Tibial nerve (tissue), 4 donors: ENCODE measurements at regions not wholly inside any gene's neighbourhood (a gene's known extent, or its start where the extent isn't known, plus 50 kb on each side); places are given as distances from the start of the nearest gene placed in this dataset.

ENCODE experiments used
- DNase-seq, 2 donors: peaks; one replicate each; pipeline ENCODE4 v3.0.0-alpha.2; 2019; ENCODE audit warnings: low spot score in 2 of 2
- H3K27ac ChIP-seq, 4 donors: fragments of 200-600 bp; sonication (generic) in 3 of 4; one replicate each; pipeline ENCODE4 v1.5.1; 2017 to 2019; ENCODE audit warnings: mild to moderate bottlenecking in 1 of 4
- H3K27me3 ChIP-seq, 2 donors: fragments of 200-600 bp; sonication (generic) in 1 of 2; one replicate each; pipeline versions ENCODE4 v1.5.1 to v1.6.0; 2017 to 2019
- H3K36me3 ChIP-seq, 3 donors: fragments of 200-600 bp; sonication (generic); one replicate each; pipeline ENCODE4 v1.5.1; 2018 to 2019
- H3K4me1 ChIP-seq, 4 donors: fragments of 200-600 bp; sonication (generic) in 3 of 4; one replicate each; pipeline ENCODE4 v1.5.1; 2017 to 2019
- H3K4me3 ChIP-seq, 4 donors: fragments of 200-600 bp; sonication (generic) in 3 of 4; one replicate each; pipeline ENCODE4 v1.5.1; 2017 to 2019; ENCODE audit warnings: mild to moderate bottlenecking in 1 of 4, moderate library complexity in 1 of 4
- H3K9me3 ChIP-seq, 4 donors: fragments of 200-600 bp; sonication (generic) in 3 of 4; one replicate each; pipeline ENCODE4 v1.5.1; 2017 to 2019
- EP300 ChIP-seq, 2 donors: sonication (generic); formaldehyde crosslinking; IDR thresholded peaks; one replicate each; pipeline ENCODE4 v1.6.1; 2017; ENCODE audit warnings: antibody characterized with exemption in 2 of 2, mild to moderate bottlenecking in 1 of 2
- POLR2A ChIP-seq, 2 donors: fragments of 450-650 bp; IDR thresholded peaks; one replicate each; pipeline ENCODE4 v1.6.1; 2017; ENCODE audit warnings: antibody characterized with exemption in 2 of 2, mild to moderate bottlenecking in 2 of 2, moderate library complexity in 2 of 2
- WGBS, 2 donors: methylation state at CpG; one replicate each; pipeline ENCODE4 v1.1.5; 2018; 5-methylcytosine and 5-hydroxymethylcytosine counted together
- TF ChIP-seq, protein P1 (sequence below), 5 experiments: fragments of 200-600 bp in 3 of 5; fragments of 450-650 bp in 2 of 5; sonication (generic) in 3 of 5; IDR thresholded peaks; one replicate each; pipeline ENCODE4 v1.5.1; 2016 to 2019; ENCODE audit warnings: antibody characterized with exemption in 5 of 5, mild to moderate bottlenecking in 3 of 5, moderate library complexity in 2 of 5

DNA sequence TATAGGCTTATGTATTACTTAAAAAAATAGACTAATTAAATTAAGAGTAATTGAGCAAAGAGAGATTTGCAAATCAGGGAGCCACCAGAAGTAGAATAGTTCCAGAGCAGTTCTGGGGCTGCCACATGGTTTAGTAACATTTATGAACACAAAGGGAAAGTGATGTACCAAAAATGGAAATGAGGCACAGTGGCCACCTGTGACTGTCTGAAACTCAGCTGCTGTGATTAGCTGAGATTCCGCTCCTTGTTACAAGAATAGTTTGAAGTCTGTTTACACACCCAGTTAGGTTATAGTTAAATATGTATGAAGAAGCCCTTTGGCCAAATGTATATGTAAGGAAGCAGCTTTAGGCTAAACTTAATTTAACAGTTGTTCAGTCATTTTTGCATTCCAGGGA is 901.5 kb upstream of the CHORDC1 start:
- H3K36me3 ChIP-seq, result no peaks in the 10 kb centered on the region
- no peak for DNase-seq
- 96 to 100% methylated on average over 1 of the region's 1 CpG for WGBS, 2 donors
- no peaks in the 10 kb centered on the region for H3K27me3 ChIP-seq
- no peaks in the 10 kb centered on the region for H3K9me3 ChIP-seq
- H3K4me3 ChIP-seq, result no peak overlapping the region
- no peak overlapping the region for H3K27ac ChIP-seq
- TF ChIP-seq EP300 (IDR thresholded peaks at IDR 0.05) (no peak), POLR2A (IDR thresholded peaks at IDR 0.05) (no peak)
- TF ChIP-seq, protein P1, sequence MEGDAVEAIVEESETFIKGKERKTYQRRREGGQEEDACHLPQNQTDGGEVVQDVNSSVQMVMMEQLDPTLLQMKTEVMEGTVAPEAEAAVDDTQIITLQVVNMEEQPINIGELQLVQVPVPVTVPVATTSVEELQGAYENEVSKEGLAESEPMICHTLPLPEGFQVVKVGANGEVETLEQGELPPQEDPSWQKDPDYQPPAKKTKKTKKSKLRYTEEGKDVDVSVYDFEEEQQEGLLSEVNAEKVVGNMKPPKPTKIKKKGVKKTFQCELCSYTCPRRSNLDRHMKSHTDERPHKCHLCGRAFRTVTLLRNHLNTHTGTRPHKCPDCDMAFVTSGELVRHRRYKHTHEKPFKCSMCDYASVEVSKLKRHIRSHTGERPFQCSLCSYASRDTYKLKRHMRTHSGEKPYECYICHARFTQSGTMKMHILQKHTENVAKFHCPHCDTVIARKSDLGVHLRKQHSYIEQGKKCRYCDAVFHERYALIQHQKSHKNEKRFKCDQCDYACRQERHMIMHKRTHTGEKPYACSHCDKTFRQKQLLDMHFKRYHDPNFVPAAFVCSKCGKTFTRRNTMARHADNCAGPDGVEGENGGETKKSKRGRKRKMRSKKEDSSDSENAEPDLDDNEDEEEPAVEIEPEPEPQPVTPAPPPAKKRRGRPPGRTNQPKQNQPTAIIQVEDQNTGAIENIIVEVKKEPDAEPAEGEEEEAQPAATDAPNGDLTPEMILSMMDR (IDR thresholded peaks at IDR 0.05), result no peak
- no peaks in the 10 kb centered on the region for H3K4me1 ChIP-seq

DNA sequence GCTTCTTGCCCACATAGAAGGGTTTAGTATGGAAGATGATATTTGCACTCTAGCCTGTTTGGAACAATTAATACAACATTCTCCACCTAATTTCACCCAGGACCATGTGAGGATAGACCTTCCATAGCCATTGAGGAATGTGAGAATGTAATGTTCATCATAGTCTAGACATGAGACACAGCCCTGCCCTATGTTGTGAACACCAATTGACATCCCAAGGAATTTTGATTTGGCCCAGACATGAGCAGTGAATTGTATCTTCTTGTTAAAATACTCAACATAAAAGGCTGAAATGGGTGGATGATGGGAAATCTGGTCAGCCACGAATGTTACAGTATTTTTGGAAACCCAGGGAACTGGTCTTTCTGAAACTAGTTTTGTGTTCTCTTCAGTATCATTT is 892.3 kb upstream of the CHORDC1 start:
- Histone ChIP-seq H3K9me3 (no peaks in the 10 kb centered on the region), H3K36me3 (no peaks in the 10 kb centered on the region), H3K27me3 (no peaks in the 10 kb centered on the region), H3K27ac (no peak overlapping the region), H3K4me3 (no peak overlapping the region), H3K4me1 (no peaks in the 10 kb centered on the region)
- DNase-seq, result no peak
- no peak for TF ChIP-seq POLR2A (IDR thresholded peaks at IDR 0.05)
- no peak for TF ChIP-seq EP300 (IDR thresholded peaks at IDR 0.05)
- 68 to 72% methylated on average over 1 of the region's 1 CpG for WGBS, 2 donors

DNA sequence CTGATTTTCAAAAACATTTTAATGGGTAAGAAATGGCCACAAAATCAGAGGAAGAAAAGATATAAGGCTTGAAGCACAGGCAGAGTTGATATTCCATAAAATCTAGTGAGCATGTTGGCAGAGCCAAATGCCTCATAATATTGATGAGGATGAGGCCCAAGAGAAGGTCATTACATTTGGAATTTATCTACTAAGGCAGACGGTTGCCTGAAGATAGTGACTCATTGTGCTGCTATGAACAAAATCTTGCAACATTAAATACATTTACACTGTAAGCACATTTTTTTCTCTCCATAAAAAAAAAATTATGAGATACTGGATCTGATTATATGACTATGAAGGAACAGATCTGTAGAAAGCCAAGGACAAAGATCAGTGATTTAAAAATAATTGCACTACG is 881.4 kb upstream of the CHORDC1 start:
- H3K27me3 ChIP-seq, result no peaks in the 10 kb centered on the region
- 23 to 26% methylated on average over 2 of the region's 2 CpGs for WGBS, 2 donors
- TF ChIP-seq, protein P1 (IDR thresholded peaks at IDR 0.05), result no peak
- TF ChIP-seq POLR2A (IDR thresholded peaks at IDR 0.05) (no peak), EP300 (IDR thresholded peaks at IDR 0.05) (no peak)
- H3K27ac ChIP-seq, result no peak overlapping the region
- H3K4me1 ChIP-seq, result no peaks in the 10 kb centered on the region
- DNase-seq, result no peak
- no peaks in the 10 kb centered on the region for H3K36me3 ChIP-seq
- H3K4me3 ChIP-seq, result no peak overlapping the region
- no peaks in the 10 kb centered on the region for H3K9me3 ChIP-seq

DNA sequence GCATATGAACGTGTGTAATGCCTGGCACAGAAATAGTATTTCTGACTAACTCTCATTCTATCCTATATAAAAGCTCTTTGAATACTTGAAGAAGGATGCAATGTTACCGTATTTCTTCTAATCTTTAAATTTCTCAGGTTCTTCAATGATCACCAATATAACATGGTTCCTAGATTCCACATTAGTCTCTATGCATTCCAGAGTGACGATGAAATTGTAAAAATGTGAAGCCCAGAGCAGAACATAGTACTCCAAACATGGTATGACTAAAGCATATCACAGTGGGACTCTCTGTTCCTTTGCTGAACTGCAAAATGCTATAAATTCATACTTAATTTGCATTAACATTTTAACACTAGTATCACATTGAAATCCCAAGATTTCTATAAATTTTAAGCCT is 877.6 kb upstream of the CHORDC1 start:
- Histone ChIP-seq H3K4me1 (no peaks in the 10 kb centered on the region), H3K27me3 (no peaks in the 10 kb centered on the region), H3K27ac (no peak overlapping the region), H3K36me3 (no peaks in the 10 kb centered on the region), H3K4me3 (no peak overlapping the region), H3K9me3 (no peaks in the 10 kb centered on the region)
- TF ChIP-seq, protein P1 (IDR thresholded peaks at IDR 0.05), result no peak
- DNase-seq, result no peak
- 48 to 55% methylated on average over 3 of the region's 3 CpGs for WGBS, 2 donors

DNA sequence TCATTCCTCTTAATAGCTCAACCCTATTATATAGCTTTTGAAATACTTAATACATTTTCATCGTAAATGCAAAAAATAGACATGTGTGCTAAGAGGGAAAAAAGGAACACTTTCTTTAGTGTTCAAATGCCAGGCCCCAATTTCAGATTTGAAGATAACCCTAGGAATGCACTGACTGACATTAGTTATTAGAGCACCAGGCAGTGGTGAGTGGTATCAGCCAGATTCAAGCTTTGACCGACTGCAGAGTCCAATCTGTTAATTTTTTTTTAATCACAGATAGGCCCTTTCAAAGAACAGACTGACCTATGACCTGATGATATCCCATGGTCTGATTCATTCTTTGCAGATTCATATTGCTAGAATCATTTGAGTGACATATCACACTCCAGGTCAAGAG is 874.2 kb upstream of the CHORDC1 start:
- Histone ChIP-seq H3K36me3 (no peaks in the 10 kb centered on the region), H3K27ac (no peak overlapping the region), H3K4me1 (no peaks in the 10 kb centered on the region), H3K27me3 (no peaks in the 10 kb centered on the region), H3K4me3 (no peak overlapping the region), H3K9me3 (no peaks in the 10 kb centered on the region)
- TF ChIP-seq POLR2A (IDR thresholded peaks at IDR 0.05), result no peak
- TF ChIP-seq, protein P1 (IDR thresholded peaks at IDR 0.05), result no peak
- no peak for TF ChIP-seq EP300 (IDR thresholded peaks at IDR 0.05)
- no peak for DNase-seq
- WGBS, 2 donors, result 35 to 41% methylated on average over 2 of the region's 2 CpGs

DNA sequence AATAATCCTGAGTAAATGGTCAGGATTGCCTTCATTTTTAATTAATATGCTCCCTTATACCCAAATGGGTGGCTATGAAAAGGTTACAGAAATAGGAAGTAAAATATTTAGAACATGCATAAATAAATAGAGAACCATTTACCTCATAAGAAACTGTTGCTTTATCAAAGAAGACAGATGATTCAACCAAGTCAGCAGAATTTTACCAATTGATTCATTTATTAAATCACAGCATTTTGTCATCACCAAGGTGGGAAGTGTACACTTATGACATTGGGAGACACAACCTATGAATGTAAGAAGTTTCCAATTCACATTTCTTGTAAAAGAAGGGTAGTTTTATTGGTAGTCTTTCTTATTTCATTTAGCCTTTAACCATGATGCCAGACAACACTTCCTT is 870.3 kb upstream of the CHORDC1 start:
- Histone ChIP-seq H3K4me1 (no peaks in the 10 kb centered on the region), H3K9me3 (no peaks in the 10 kb centered on the region), H3K27ac (no peak overlapping the region), H3K36me3 (no peaks in the 10 kb centered on the region), H3K4me3 (no peak overlapping the region), H3K27me3 (no peaks in the 10 kb centered on the region)
- no peak for TF ChIP-seq POLR2A (IDR thresholded peaks at IDR 0.05)
- TF ChIP-seq, protein P1 (IDR thresholded peaks at IDR 0.05), result no peak
- TF ChIP-seq EP300 (IDR thresholded peaks at IDR 0.05), result no peak
- DNase-seq, result no peak
